ENCODE measurements at regions not wholly inside any gene's neighbourhood (a gene's known extent, or its start where the extent isn't known, plus 50 kb on each side); places are given as distances from the start of the nearest gene placed in this dataset.

GRCh38 chr12:63304887-63305316 lies 153.9 kb upstream of the AVPR1A start:
- TF ChIP-seq CTCF (IDR thresholded peaks at IDR 0.05; ENCODE audit: control insufficient read depth, extremely low read depth, insufficient read depth): no peak
- no peak overlapping the region for H3K4me3 ChIP-seq (ENCODE audit: low read depth, low read length)
- DNase-seq (ENCODE audit: low read depth): no peak

- H3K4me3 ChIP-seq (ENCODE audit: low read depth, low read length): no peak overlapping the region
- no peak for DNase-seq (ENCODE audit: low read depth)
- no peak for TF ChIP-seq CTCF (IDR thresholded peaks at IDR 0.05; ENCODE audit: control insufficient read depth, extremely low read depth, insufficient read depth)
These were observed 152.0 kb upstream of the AVPR1A start for GRCh38 chr12:63302941-63303536.

- no peak for DNase-seq (ENCODE audit: low read depth)
- TF ChIP-seq CTCF (IDR thresholded peaks at IDR 0.05; ENCODE audit: control insufficient read depth, extremely low read depth, insufficient read depth): no peak
- H3K4me3 ChIP-seq (ENCODE audit: low read depth, low read length): no peak overlapping the region
These were observed 151.4 kb upstream of the AVPR1A start for GRCh38 chr12:63302269-63302940.

GRCh38 chr12:63301311-63301710 lies 150.3 kb upstream of the AVPR1A start:
- H3K4me3 ChIP-seq (ENCODE audit: low read depth, low read length): no peak overlapping the region
- no peak for TF ChIP-seq CTCF (IDR thresholded peaks at IDR 0.05; ENCODE audit: control insufficient read depth, extremely low read depth, insufficient read depth)
- DNase-seq (ENCODE audit: low read depth): no peak

- TF ChIP-seq CTCF (IDR thresholded peaks at IDR 0.05; ENCODE audit: control insufficient read depth, extremely low read depth, insufficient read depth): no peak
- no peak for DNase-seq (ENCODE audit: low read depth)
These were observed 147.5 kb upstream of the AVPR1A start for GRCh38 chr12:63298386-63298930.

GRCh38 chr12:63294327-63294632 lies 143.3 kb upstream of the AVPR1A start:
- no peak for TF ChIP-seq CTCF (IDR thresholded peaks at IDR 0.05; ENCODE audit: control insufficient read depth, extremely low read depth, insufficient read depth)
- no peak for DNase-seq (ENCODE audit: low read depth)
- no peak overlapping the region for H3K4me3 ChIP-seq (ENCODE audit: low read depth, low read length)

More at GRCh38 chr12:63298386-63298930, 147.5 kb upstream of the AVPR1A start:
- no peak overlapping the region for H3K4me3 ChIP-seq (ENCODE audit: low read depth, low read length)
